OCI-LY1 (cell line): ENCODE measurements at regions not wholly inside any gene's neighbourhood (a gene's known extent, or its start where the extent isn't known, plus 50 kb on each side); places are given as distances from the start of the nearest gene placed in this dataset.

Experiments
- H2AFZ ChIP-seq: fragments of 200-600 bp; sonication (generic), shearing (Covaris generic); 2 replicates; pipeline ENCODE4 v1.6.0; 2014; ENCODE audit warnings: antibody characterized with exemption, mild to moderate bottlenecking, low read length
- H3F3A ChIP-seq: fragments of 200-600 bp; sonication (generic), shearing (Covaris generic); 2 replicates; pipeline ENCODE4 v1.6.0; 2014; ENCODE audit warnings: mild to moderate bottlenecking, antibody characterized with exemption, low read length, moderate library complexity; ENCODE audit not compliant: insufficient read depth
- H3K27ac ChIP-seq: fragments of 200-600 bp; sonication (generic); 2 replicates; pipeline ENCODE4 v1.5.1; 2014; ENCODE audit warnings: low read length, mixed run types, mild to moderate bottlenecking, low read depth; ENCODE audit not compliant: poor library complexity, severe bottlenecking
- H3K27me3 ChIP-seq: fragments of 200-600 bp; sonication (generic); 2 replicates; pipeline ENCODE4 v1.6.0; 2014; ENCODE audit warnings: antibody characterized with exemption, mild to moderate bottlenecking, low read length, moderate library complexity; ENCODE audit not compliant: insufficient read depth
- H3K36me3 ChIP-seq: fragments of 200-600 bp; sonication (generic); 2 replicates; pipeline ENCODE4 v1.6.1; 2014; ENCODE audit warnings: mild to moderate bottlenecking, antibody characterized with exemption, low read length, moderate library complexity, mixed read lengths; ENCODE audit not compliant: insufficient read depth
- H3K4me1 ChIP-seq: fragments of 200-600 bp; sonication (generic); 2 replicates; pipeline ENCODE4 v1.5.1; 2014; ENCODE audit warnings: mild to moderate bottlenecking, low read length, moderate library complexity; ENCODE audit not compliant: insufficient read depth, severe bottlenecking
- H3K4me2 ChIP-seq: fragments of 200-600 bp; sonication (generic), shearing (Covaris generic); 2 replicates; pipeline ENCODE4 v1.6.1; 2014; ENCODE audit warnings: low read length
- H3K4me3 ChIP-seq: fragments of 200-600 bp; sonication (generic); 2 replicates; pipeline ENCODE4 v1.5.1; 2014; ENCODE audit warnings: low read length, low read depth, mild to moderate bottlenecking, mixed read lengths; ENCODE audit not compliant: poor library complexity, severe bottlenecking
- H3K79me2 ChIP-seq: fragments of 200-600 bp; shearing (Covaris generic); 2 replicates; pipeline ENCODE4 v1.6.1; 2016; ENCODE audit warnings: mixed run types, low read length, mixed read lengths; ENCODE audit not compliant: insufficient read depth
- H3K9ac ChIP-seq: fragments of 200-600 bp; sonication (generic), shearing (Covaris generic); 2 replicates; pipeline ENCODE4 v1.6.1; 2014; ENCODE audit warnings: mild to moderate bottlenecking, low read length, mixed read lengths
- H3K9me2 ChIP-seq: fragments of 200-600 bp; sonication (generic), shearing (Covaris generic); 2 replicates; pipeline ENCODE4 v1.6.1; 2014; ENCODE audit warnings: low read depth, mild to moderate bottlenecking, low read length, mixed read lengths
- H3K9me3 ChIP-seq: fragments of 200-600 bp; shearing (Covaris generic); 2 replicates; pipeline ENCODE4 v1.6.1; 2014; ENCODE audit warnings: low read length, mixed read lengths
- H4K20me1 ChIP-seq: fragments of 200-600 bp; sonication (generic), shearing (Covaris generic); 2 replicates; pipeline ENCODE4 v1.6.0; 2016; ENCODE audit warnings: mild to moderate bottlenecking, low read length; ENCODE audit not compliant: insufficient read depth
- EZH2 ChIP-seq: fragments of 200-600 bp; sonication (generic), shearing (Covaris generic); IDR thresholded peaks from 2 replicates; pipeline ENCODE4 v1.8.0; 2017; ENCODE audit warnings: borderline replicate concordance, mixed run types, mild to moderate bottlenecking, antibody characterized with exemption, low read length, moderate library complexity, mixed read lengths
- TF ChIP-seq, protein P1 (sequence below): fragments of 200-600 bp; sonication (generic), shearing (Covaris generic); IDR thresholded peaks from 2 replicates; pipeline ENCODE4 v1.5.1; 2017; ENCODE audit warnings: mild to moderate bottlenecking, antibody characterized with exemption, low read length, moderate library complexity, mixed read lengths

DNA sequence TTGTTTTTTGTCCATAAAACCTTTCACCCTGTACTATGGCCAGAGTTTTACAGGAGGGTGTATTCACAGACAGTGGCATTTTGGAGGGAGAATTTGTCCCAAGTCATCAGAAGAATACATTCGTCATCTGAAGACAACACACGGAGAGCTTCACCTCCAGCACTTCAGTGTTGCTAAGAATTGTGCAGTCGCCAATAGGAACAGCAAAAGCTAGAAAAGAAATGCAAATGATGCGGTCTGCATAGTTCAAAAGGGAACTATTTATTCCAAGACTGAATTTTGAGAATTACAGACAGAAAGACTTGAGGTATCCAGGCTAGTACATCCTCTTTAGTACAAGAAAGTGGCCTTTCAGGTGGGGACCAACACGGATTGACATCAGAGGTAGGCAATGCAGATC, 399.2 kb upstream of the KIF2A start:
- Histone ChIP-seq H3K27ac (no peak overlapping the region), H3K9ac (no peak overlapping the region), H3K27me3 (no peaks in the 10 kb centered on the region), H3K4me3 (no peak overlapping the region), H3K9me2 (no peaks in the 10 kb centered on the region), H3F3A (no peaks in the 10 kb centered on the region), H3K4me2 (no peak overlapping the region), H3K36me3 (no peaks in the 10 kb centered on the region), H3K9me3 (no peaks in the 10 kb centered on the region), H3K4me1 (no peaks in the 10 kb centered on the region), H4K20me1 (no peaks in the 10 kb centered on the region), H2AFZ (no peak overlapping the region), H3K79me2 (no peaks in the 10 kb centered on the region)
- TF ChIP-seq, protein P1, sequence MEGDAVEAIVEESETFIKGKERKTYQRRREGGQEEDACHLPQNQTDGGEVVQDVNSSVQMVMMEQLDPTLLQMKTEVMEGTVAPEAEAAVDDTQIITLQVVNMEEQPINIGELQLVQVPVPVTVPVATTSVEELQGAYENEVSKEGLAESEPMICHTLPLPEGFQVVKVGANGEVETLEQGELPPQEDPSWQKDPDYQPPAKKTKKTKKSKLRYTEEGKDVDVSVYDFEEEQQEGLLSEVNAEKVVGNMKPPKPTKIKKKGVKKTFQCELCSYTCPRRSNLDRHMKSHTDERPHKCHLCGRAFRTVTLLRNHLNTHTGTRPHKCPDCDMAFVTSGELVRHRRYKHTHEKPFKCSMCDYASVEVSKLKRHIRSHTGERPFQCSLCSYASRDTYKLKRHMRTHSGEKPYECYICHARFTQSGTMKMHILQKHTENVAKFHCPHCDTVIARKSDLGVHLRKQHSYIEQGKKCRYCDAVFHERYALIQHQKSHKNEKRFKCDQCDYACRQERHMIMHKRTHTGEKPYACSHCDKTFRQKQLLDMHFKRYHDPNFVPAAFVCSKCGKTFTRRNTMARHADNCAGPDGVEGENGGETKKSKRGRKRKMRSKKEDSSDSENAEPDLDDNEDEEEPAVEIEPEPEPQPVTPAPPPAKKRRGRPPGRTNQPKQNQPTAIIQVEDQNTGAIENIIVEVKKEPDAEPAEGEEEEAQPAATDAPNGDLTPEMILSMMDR: no peak
- no peak for TF ChIP-seq EZH2

DNA sequence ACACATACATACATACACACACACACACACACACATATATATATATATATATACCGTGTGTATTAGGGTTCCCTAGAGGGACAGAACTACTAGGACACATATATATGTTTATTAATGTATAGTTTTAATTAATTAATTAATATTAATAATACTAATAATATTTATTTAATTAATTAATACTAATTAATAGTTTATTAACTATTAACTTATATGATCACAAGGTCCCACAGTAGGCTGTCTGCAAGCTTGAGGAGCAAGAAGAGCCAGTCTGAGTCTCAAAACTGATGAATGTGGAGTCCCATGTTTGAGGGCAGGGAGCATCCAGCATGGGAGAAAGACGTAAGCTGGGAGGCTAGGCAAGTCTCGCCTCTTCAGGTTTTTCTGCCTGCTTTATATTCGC, 398.0 kb upstream of the KIF2A start:
- no peaks in the 10 kb centered on the region for H3K4me1 ChIP-seq
- H3K27ac ChIP-seq: no peak overlapping the region
- no peak overlapping the region for H3K9ac ChIP-seq
- no peaks in the 10 kb centered on the region for H3K9me2 ChIP-seq
- no peaks in the 10 kb centered on the region for H3K27me3 ChIP-seq
- H3K9me3 ChIP-seq: no peaks in the 10 kb centered on the region
- no peaks in the 10 kb centered on the region for H3K36me3 ChIP-seq
- no peak overlapping the region for H3K4me2 ChIP-seq
- no peak overlapping the region for H2AFZ ChIP-seq
- no peak overlapping the region for H3K4me3 ChIP-seq
- H4K20me1 ChIP-seq: no peaks in the 10 kb centered on the region
- no peaks in the 10 kb centered on the region for H3K79me2 ChIP-seq
- TF ChIP-seq EZH2: no peak
- TF ChIP-seq, protein P1: no peak
- H3F3A ChIP-seq: no peaks in the 10 kb centered on the region

DNA sequence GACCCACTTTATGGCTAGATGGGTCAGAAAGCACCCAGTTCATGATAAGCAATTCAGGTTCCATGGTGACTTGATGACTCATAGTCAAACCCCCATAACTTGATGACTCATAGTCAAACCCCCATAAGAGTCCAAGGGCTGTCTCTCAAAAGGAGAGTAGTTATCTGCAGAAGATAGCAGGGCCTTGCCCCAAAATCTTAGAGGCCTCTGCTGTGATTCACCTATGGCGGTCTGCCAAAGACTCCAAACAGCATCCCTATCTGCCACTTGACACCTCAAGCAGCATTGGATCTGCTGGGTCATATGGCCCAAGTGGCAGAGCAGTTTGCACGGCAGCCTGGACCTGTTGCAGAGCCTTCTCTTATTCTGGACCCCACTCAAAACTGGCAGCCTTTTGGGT, 395.2 kb upstream of the KIF2A start:
- Histone ChIP-seq H3K79me2 (no peaks in the 10 kb centered on the region), H3K36me3 (no peaks in the 10 kb centered on the region), H3K9ac (no peak overlapping the region), H3K4me3 (no peak overlapping the region), H2AFZ (no peak overlapping the region), H4K20me1 (no peaks in the 10 kb centered on the region), H3K27me3 (no peaks in the 10 kb centered on the region), H3K9me2 (no peaks in the 10 kb centered on the region), H3K4me2 (no peak overlapping the region), H3K4me1 (no peaks in the 10 kb centered on the region), H3F3A (no peaks in the 10 kb centered on the region), H3K27ac (no peak overlapping the region), H3K9me3 (no peaks in the 10 kb centered on the region)
- no peak for TF ChIP-seq EZH2
- TF ChIP-seq, protein P1: no peak
